Gastroesophageal sphincter (tissue), 4 donors: ENCODE measurements at regions not wholly inside any gene's neighbourhood (a gene's known extent, or its start where the extent isn't known, plus 50 kb on each side); places are given as distances from the start of the nearest gene placed in this dataset.

Experiments used
- ATAC-seq: fragments of 150-250 bp; one replicate; pipeline ENCODE4 v1.9.1; 2016; ENCODE audit warnings: mild to moderate bottlenecking, moderate library complexity
- H3K27ac ChIP-seq, 4 donors: fragments of 200-600 bp; sonication (generic) in 3 of 4; 1 replicate in 3 of 4; 2 replicates in 1 of 4; pipeline ENCODE4 v1.5.1; 2016 to 2019
- H3K27me3 ChIP-seq: fragments of 200-600 bp; sonication (generic); one replicate; pipeline ENCODE4 v1.5.1; 2019
- H3K36me3 ChIP-seq, 2 donors: fragments of 200-600 bp; sonication (generic); one replicate each; pipeline ENCODE4 v1.5.1; 2019; ENCODE audit warnings: control low read depth in 1 of 2
- H3K4me1 ChIP-seq, 3 donors: fragments of 200-600 bp; sonication (generic); 1 replicate in 2 of 3; 2 replicates in 1 of 3; pipeline ENCODE4 v1.5.1; 2016 to 2019; ENCODE audit warnings: control low read depth in 2 of 3
- H3K4me3 ChIP-seq, 2 donors: fragments of 200-600 bp; sonication (generic); one replicate each; pipeline ENCODE4 v1.5.1; 2019; ENCODE audit warnings: mild to moderate bottlenecking in 1 of 2, moderate library complexity in 1 of 2
- H3K9me3 ChIP-seq, 3 donors: fragments of 200-600 bp; sonication (generic); one replicate each; pipeline ENCODE4 v1.5.1; 2017 to 2019; ENCODE audit warnings: control low read depth in 2 of 3
- CTCF ChIP-seq, 4 experiments: fragments of 200-600 bp in 2 of 4; fragments of 450-650 bp in 2 of 4; sonication (generic) in 1 of 4; IDR thresholded peaks; one replicate each; pipeline ENCODE4 v1.5.1; 2017 to 2019; ENCODE audit warnings: antibody characterized with exemption in 4 of 4, mild to moderate bottlenecking in 2 of 4, moderate library complexity in 2 of 4
- EP300 ChIP-seq: sonication (generic); formaldehyde crosslinking; IDR thresholded peaks from one replicate; pipeline ENCODE4 v1.6.1; 2017; ENCODE audit warnings: antibody characterized with exemption, mild to moderate bottlenecking
- POLR2A ChIP-seq, 2 donors: fragments of 450-650 bp; IDR thresholded peaks; one replicate each; pipeline ENCODE4 v1.6.1; 2017; ENCODE audit warnings: antibody characterized with exemption in 2 of 2, mild to moderate bottlenecking in 2 of 2, moderate library complexity in 1 of 2
- POLR2AphosphoS5 ChIP-seq: sonication (generic); formaldehyde crosslinking; IDR thresholded peaks from one replicate; pipeline ENCODE4 v1.6.1; 2017; ENCODE audit warnings: antibody characterized with exemption
- WGBS, 2 donors: methylation state at CpG; one replicate each; pipeline ENCODE4 v1.1.5; 2018; ENCODE audit warnings: low coverage in 1 of 2; 5-methylcytosine and 5-hydroxymethylcytosine counted together

GRCh38 chr3:56851966-56852884 is 50.5 kb upstream of the ARHGEF3 start:
- Histone ChIP-seq H3K27ac (no peak overlapping the region), H3K9me3 (no peaks in the 10 kb centered on the region), H3K36me3 (no peaks in the 10 kb centered on the region), H3K4me1 (peaks cover 0 to 20% (median 0%) of the 10 kb centered on the region in 3 donors), H3K27me3 (no peaks in the 10 kb centered on the region), H3K4me3 (no peak overlapping the region)
- no peak for TF ChIP-seq CTCF (IDR thresholded peaks at IDR 0.05)
- no peak for TF ChIP-seq POLR2A (IDR thresholded peaks at IDR 0.05)
- no peak for TF ChIP-seq EP300
- no peak for TF ChIP-seq POLR2AphosphoS5
- WGBS, 2 donors, result 77 to 89% methylated on average over 3 to 9 of the region's 9 CpGs
- no peak for ATAC-seq
